AG10803 (cell line): ENCODE measurements at regions not wholly inside any gene's neighbourhood (a gene's known extent, or its start where the extent isn't known, plus 50 kb on each side); places are given as distances from the start of the nearest gene placed in this dataset.
"Not testable (repeated sequence)": the region's sequence is repeated elsewhere in the genome, so short reads cannot be mapped to it uniquely, and the experiment has no call there.

Experiments used
- DNase-seq: peaks from one replicate; pipeline ENCODE4 v3.0.0; 2010; ENCODE audit warnings: low read depth
- H3K4me3 ChIP-seq: 2 replicates; pipeline ENCODE4 v1.5.1; 2011; ENCODE audit warnings: mild to moderate bottlenecking, low read length, control low read depth
- TF ChIP-seq, protein P1 (sequence below): conservative IDR thresholded peaks from 2 replicates; pipeline ENCODE4 v1.5.1; 2011; ENCODE audit warnings: mild to moderate bottlenecking, low read length, control low read depth, inconsistent platforms

DNA sequence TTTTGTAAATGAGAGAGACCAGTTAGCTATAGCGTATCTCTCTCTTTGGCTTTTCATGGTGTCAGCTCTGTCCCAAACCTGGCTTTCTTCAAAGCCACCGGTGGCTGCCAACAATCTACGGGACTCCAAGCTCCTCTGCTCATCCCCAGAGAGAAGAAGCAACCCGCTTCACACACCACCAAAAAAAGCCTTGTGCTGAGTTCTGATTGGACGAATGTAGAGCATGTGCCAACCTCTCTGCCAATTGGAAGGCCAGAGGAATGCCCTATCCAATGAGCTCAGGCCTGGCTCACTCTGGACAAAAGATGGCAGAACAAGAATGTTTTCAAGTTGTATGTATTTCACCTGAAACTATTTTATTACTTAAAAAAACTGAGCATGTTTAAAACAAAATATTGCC is 202.4 kb downstream of the C16orf95 start:
- TF ChIP-seq, protein P1, sequence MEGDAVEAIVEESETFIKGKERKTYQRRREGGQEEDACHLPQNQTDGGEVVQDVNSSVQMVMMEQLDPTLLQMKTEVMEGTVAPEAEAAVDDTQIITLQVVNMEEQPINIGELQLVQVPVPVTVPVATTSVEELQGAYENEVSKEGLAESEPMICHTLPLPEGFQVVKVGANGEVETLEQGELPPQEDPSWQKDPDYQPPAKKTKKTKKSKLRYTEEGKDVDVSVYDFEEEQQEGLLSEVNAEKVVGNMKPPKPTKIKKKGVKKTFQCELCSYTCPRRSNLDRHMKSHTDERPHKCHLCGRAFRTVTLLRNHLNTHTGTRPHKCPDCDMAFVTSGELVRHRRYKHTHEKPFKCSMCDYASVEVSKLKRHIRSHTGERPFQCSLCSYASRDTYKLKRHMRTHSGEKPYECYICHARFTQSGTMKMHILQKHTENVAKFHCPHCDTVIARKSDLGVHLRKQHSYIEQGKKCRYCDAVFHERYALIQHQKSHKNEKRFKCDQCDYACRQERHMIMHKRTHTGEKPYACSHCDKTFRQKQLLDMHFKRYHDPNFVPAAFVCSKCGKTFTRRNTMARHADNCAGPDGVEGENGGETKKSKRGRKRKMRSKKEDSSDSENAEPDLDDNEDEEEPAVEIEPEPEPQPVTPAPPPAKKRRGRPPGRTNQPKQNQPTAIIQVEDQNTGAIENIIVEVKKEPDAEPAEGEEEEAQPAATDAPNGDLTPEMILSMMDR, result no peak
- DNase-seq, result no peak
- no peak overlapping the region for H3K4me3 ChIP-seq

DNA sequence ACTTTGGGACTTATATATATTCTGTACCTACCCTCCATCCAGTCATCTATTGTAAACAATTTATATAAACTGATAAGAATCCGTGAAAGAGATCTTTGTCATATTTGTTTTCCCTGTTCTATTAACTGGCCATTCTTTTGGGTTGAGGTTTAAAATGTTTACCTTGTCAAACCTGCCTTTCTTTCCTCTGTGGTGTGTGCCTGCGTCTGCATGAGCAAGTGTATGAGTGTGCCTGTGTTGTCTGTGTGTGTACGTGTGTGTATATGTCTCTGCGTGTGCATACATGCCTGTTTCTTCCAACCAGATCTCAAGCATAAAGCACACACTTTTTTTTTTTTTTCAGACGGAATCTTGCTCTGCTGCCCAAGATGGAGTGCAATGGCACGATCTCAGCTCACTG is 201.5 kb downstream of the C16orf95 start:
- DNase-seq, result no peak
- no peak overlapping the region for H3K4me3 ChIP-seq
- TF ChIP-seq, protein P1, result no peak

DNA sequence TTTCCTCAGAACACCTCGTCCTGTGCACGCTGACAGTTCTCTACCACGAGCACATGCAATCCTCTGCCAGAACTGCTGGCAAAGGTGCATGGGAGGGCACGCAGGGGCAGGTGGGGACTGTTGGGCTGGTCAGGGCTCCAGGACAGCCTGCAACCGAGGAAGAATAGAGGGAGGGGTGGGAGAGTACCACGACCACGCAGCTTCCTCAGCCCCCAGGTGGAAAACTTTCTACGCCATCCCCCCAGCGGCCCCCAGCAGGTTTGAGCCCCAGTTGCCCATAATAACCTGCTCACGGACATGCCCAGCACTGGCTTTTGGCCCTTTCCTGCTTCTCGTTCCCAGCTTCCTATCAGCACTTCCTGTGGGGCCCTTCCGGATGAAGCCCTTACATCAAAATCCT is 199.3 kb downstream of the C16orf95 start:
- H3K4me3 ChIP-seq, result no peak overlapping the region
- TF ChIP-seq, protein P1, result no peak
- no peak for DNase-seq

DNA sequence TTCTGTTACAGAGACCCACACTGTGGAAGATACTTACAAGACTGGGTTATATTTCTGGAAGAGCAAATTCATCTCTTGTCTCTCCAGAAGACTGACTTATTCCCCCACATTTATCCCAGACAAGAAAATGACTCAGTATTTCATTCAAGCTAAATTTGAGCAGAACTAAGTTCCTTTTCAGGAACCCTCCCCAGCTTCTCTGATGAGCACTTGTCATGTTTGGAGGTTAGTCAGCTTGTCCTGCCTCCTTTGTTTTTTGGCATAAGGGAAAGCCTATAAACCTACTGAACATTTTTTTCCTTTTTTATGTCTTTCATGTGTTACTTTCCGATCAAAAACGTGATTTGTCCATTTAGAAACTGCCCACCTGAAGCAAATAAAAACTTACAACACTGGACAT is 198.0 kb downstream of the C16orf95 start:
- DNase-seq, result no peak
- no peak overlapping the region for H3K4me3 ChIP-seq
- TF ChIP-seq, protein P1, result no peak

DNA sequence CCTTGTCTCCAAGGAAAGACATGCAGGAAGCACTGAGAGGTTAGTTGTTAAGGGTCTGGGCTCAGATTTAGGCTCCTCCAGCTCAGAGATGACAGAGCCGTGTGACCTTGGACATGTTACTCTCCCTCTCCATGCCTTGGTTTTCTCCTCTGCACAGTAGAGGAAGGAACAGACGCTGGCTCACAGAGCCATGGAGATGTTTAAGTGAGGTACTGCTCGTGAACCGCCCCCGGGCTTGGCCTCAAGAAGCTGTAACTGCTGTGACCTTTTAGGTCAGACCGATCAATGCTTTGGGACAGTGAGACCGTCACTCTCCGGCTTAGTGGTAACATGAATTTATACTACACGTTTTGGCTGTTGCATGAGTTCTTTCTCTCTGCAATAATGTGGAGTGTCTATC is 197.4 kb downstream of the C16orf95 start:
- no peak overlapping the region for H3K4me3 ChIP-seq
- TF ChIP-seq, protein P1, result no peak
- no peak for DNase-seq

DNA sequence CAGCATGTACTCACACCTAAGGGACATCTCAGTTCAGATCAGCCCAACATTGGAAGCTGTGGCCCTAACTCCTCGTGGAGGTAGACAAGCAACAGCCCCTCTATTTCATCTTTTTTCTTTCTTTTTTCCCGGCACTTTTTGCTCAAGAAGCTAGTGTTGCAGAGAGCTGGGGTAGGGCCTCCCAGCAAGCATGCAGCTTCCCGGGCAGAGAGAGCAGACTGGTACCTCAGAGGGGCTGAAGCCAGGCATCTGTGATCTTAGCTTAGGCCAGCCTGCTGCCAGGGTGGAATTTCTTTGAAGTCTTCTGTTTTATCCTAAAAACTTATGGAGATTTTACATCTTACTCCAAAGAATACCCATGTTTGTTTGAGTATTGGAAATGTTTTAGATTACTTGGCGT is 195.4 kb downstream of the C16orf95 start:
- DNase-seq, result no peak
- no peak overlapping the region for H3K4me3 ChIP-seq
- TF ChIP-seq, protein P1, result no peak

DNA sequence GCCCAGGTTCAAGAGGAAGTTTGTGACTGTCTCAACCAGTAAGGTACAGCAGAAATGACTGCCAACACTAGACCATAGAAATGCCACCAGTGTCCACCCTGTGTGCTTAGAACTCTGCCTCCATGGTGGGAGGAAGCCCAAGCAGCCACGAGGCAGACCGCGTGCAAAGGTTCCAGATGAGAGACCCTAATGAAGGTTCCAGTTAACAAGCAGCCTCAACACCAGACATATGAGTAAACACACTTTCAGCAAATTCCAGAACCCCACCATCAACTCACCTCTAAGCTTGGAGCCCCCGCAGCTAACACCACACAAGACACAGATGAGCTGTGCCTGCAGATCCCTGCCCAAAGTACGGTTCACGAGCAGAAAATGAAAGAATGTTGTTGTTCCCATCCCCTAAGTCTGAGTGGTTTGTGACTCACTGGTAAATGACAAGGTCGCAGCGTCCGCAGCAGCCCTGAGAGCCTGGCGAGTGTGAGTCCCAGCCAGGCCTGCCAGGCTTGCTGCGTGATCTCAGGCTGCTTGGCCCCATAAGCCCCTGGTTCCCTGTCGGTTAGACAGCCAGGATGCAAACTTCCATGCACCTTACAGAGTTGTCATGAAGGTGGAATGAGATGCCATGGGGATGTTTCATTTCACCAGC is 193.7 kb downstream of the C16orf95 start:
- TF ChIP-seq, protein P1, result no peak
- DNase-seq, result no peak

DNA sequence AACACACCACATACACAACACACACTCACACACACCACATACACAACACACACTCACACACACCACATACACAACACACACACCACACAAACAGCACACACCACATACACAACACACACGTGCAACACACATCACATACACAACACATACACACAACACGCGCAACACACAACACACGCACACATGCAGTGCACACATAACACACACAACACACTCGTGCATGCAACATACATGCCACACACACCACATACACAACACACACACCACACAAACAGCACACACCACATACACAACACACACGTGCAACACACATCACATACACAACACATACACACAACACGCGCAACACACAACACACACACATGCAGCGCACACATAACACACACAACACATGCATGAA is 192.8 kb downstream of the C16orf95 start:
- not testable (repeated sequence) for DNase-seq, H3K4me3 ChIP-seq

More for the DNA sequence above, 193.7 kb downstream of the C16orf95 start:
- no peak overlapping the region for H3K4me3 ChIP-seq
